ENCODE measurements at regions not wholly inside any gene's neighbourhood (a gene's known extent, or its start where the extent isn't known, plus 50 kb on each side); places are given as distances from the start of the nearest gene placed in this dataset.
"Not testable (repeated sequence)": the region's sequence is repeated elsewhere in the genome, so short reads cannot be mapped to it uniquely, and the experiment has no call there.

DNA sequence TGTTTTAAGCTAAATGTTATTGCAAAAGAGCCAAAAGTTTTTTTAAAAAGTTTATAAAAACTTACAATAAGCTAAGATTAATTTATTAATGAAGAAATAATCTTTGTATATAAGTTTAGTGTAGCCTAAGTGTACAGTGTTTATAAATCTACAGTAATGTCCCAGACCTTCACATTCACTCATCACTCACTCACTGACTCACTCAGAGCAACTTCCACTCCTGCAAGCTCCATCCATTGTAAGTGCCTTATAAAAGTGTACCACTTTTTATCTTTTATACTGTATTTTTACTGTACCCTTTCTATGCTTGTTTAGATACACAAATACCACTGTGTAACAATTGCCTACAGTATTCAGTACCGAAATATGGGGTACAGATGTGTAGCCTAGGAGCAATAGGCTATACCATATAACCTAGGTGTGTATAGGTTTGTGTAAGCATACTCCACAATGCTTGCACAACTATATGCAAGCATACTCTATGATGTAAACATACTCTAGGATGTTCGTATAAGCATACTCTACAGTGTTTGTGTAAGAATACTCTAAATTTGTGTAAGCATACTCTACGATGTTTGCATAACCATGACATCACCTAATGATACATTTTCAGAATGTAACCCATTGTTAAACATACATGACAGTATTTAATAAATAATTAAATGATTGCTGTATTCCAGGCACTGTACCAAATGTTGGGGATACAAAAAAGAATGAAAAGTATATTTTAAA lies 953.0 kb downstream of the KCNA4 start:
- H3K9ac ChIP-seq: no peak overlapping the region
- H4K20me1 ChIP-seq: no peaks in the 10 kb centered on the region
- H3K4me2 ChIP-seq: no peak overlapping the region
- no peak for TF ChIP-seq Cebpa-rat (IDR thresholded peaks at IDR 0.05)
- H3K9me3 ChIP-seq: no peaks in the 10 kb centered on the region
- H3K36me3 ChIP-seq: no peaks in the 10 kb centered on the region
- no peak overlapping the region for H3K4me3 ChIP-seq
- H3K27me3 ChIP-seq: no peaks in the 10 kb centered on the region
- H3K27ac ChIP-seq: no peak overlapping the region
- H3K4me1 ChIP-seq: no peaks in the 10 kb centered on the region

GRCh38 chr11:29061452-29061851 lies 953.3 kb downstream of the METTL15 start:
- no peak for TF ChIP-seq Cebpa-rat (IDR thresholded peaks at IDR 0.05)

DNA sequence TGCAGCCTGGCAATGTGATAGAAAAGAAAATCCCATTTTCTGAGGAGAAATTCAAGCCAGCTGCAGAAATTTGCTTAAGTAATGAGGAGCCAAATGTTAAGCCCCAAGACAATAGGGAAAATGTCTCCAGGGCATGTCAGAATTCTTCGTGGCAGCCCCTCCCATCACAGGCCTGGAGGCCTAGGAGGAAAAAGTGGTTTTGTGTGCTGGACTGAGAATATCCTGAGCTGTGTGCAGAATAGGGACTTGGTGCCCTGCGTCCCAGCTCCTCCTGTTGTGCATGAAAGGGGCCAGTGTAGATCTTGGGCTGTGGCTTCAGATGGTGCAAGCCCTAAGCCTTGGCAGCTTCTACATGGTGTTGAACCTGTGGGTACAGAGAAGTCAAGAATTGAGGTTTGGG lies 948.3 kb downstream of the METTL15 start:
- H3K4me2 ChIP-seq, H3K4me1 ChIP-seq, H3K27me3 ChIP-seq, H3K4me3 ChIP-seq, H3K9ac ChIP-seq, H3K27ac ChIP-seq, H3K36me3 ChIP-seq, H4K20me1 ChIP-seq: not testable (repeated sequence)
- peaks cover 16% of the 10 kb centered on the region for H3K9me3 ChIP-seq

More at GRCh38 chr11:29061452-29061851, 953.3 kb downstream of the METTL15 start:
- no peak overlapping the region for H3K27ac ChIP-seq
- H3K9ac ChIP-seq: no peak overlapping the region
- H3K4me1 ChIP-seq: no peaks in the 10 kb centered on the region
- no peaks in the 10 kb centered on the region for H3K36me3 ChIP-seq
- H3K4me2 ChIP-seq: no peak overlapping the region
- H3K27me3 ChIP-seq: no peaks in the 10 kb centered on the region
- no peak overlapping the region for H3K4me3 ChIP-seq
- H3K9me3 ChIP-seq: peaks cover 8% of the 10 kb centered on the region
- H4K20me1 ChIP-seq: no peaks in the 10 kb centered on the region

GRCh38 chr11:29051935-29052334 lies 943.7 kb downstream of the METTL15 start:
- no peak overlapping the region for H3K9ac ChIP-seq
- H3K4me2 ChIP-seq: no peak overlapping the region
- no peaks in the 10 kb centered on the region for H4K20me1 ChIP-seq
- H3K4me3 ChIP-seq: no peak overlapping the region
- no peaks in the 10 kb centered on the region for H3K36me3 ChIP-seq
- no peak overlapping the region for H3K27ac ChIP-seq
- peaks cover 13% of the 10 kb centered on the region for H3K9me3 ChIP-seq
- no peaks in the 10 kb centered on the region for H3K27me3 ChIP-seq
- H3K4me1 ChIP-seq: no peaks in the 10 kb centered on the region
- TF ChIP-seq Cebpa-rat (IDR thresholded peaks at IDR 0.05): no peak

- H3K4me2 ChIP-seq, H3K9ac ChIP-seq, H3K27ac ChIP-seq, H3K4me1 ChIP-seq, H3K27me3 ChIP-seq, H3K4me3 ChIP-seq, H3K36me3 ChIP-seq, H4K20me1 ChIP-seq, H3K9me3 ChIP-seq: not testable (repeated sequence)
Measured at GRCh38 chr11:29050962-29051361, 942.8 kb downstream of the METTL15 start.

- Histone ChIP-seq H3K4me1 (no peaks in the 10 kb centered on the region), H3K36me3 (no peaks in the 10 kb centered on the region), H3K4me2 (no peak overlapping the region), H3K27ac (no peak overlapping the region), H3K9ac (no peak overlapping the region), H3K27me3 (no peaks in the 10 kb centered on the region), H4K20me1 (no peaks in the 10 kb centered on the region), H3K9me3 (no peaks in the 10 kb centered on the region), H3K4me3 (no peak overlapping the region)
- TF ChIP-seq Cebpa-rat (IDR thresholded peaks at IDR 0.05): no peak
Measured at GRCh38 chr11:29040489-29040888, 932.3 kb downstream of the METTL15 start.

- TF ChIP-seq Cebpa-rat (IDR thresholded peaks at IDR 0.05): no peak
- no peak overlapping the region for H3K27ac ChIP-seq
- H3K9me3 ChIP-seq: peaks cover 12% of the 10 kb centered on the region
- H3K9ac ChIP-seq: no peak overlapping the region
- no peak overlapping the region for H3K4me3 ChIP-seq
- H3K27me3 ChIP-seq: no peaks in the 10 kb centered on the region
- H4K20me1 ChIP-seq: no peaks in the 10 kb centered on the region
- no peak overlapping the region for H3K4me2 ChIP-seq
- H3K36me3 ChIP-seq: no peaks in the 10 kb centered on the region
- no peaks in the 10 kb centered on the region for H3K4me1 ChIP-seq
Measured at GRCh38 chr11:29032384-29033149, 924.4 kb downstream of the METTL15 start.

- no peak for TF ChIP-seq Cebpa-rat (IDR thresholded peaks at IDR 0.05)
- Histone ChIP-seq H3K27me3 (no peaks in the 10 kb centered on the region), H3K36me3 (no peaks in the 10 kb centered on the region), H4K20me1 (no peaks in the 10 kb centered on the region), H3K27ac (no peak overlapping the region), H3K4me3 (no peak overlapping the region), H3K9me3 (peaks cover 12% of the 10 kb centered on the region), H3K4me2 (no peak overlapping the region), H3K9ac (no peak overlapping the region), H3K4me1 (no peaks in the 10 kb centered on the region)
Measured at GRCh38 chr11:29029452-29029851, 921.3 kb downstream of the METTL15 start.

GRCh38 chr11:29027436-29027835 lies 919.2 kb downstream of the METTL15 start:
- Histone ChIP-seq H3K36me3 (no peaks in the 10 kb centered on the region), H3K4me1 (no peaks in the 10 kb centered on the region), H3K27me3 (no peaks in the 10 kb centered on the region), H3K27ac (no peak overlapping the region), H4K20me1 (no peaks in the 10 kb centered on the region), H3K4me2 (no peak overlapping the region), H3K9me3 (peaks cover 12% of the 10 kb centered on the region), H3K4me3 (no peak overlapping the region), H3K9ac (no peak overlapping the region)
- TF ChIP-seq Cebpa-rat (IDR thresholded peaks at IDR 0.05): no peak

- Histone ChIP-seq H3K36me3 (no peaks in the 10 kb centered on the region), H3K4me2 (no peak overlapping the region), H3K27ac (no peak overlapping the region), H3K4me1 (no peaks in the 10 kb centered on the region), H3K4me3 (no peak overlapping the region), H4K20me1 (no peaks in the 10 kb centered on the region), H3K9ac (no peak overlapping the region), H3K27me3 (no peaks in the 10 kb centered on the region), H3K9me3 (peaks cover 12% of the 10 kb centered on the region)
- no peak for TF ChIP-seq Cebpa-rat (IDR thresholded peaks at IDR 0.05)
Measured at GRCh38 chr11:29026286-29026685, 918.1 kb downstream of the METTL15 start.
